ENCODE measurements at regions not wholly inside any gene's neighbourhood (a gene's known extent, or its start where the extent isn't known, plus 50 kb on each side); places are given as distances from the start of the nearest gene placed in this dataset.
"Not testable (repeated sequence)": the region's sequence is repeated elsewhere in the genome, so short reads cannot be mapped to it uniquely, and the experiment has no call there.

- not testable (repeated sequence) for H3K4me1 ChIP-seq (ENCODE audit: insufficient read depth, low read length); H3K36me3 ChIP-seq (ENCODE audit: insufficient read depth, low read length); H3K9me3 ChIP-seq (ENCODE audit: control insufficient read depth, insufficient read depth, low read length); H3K9ac ChIP-seq (ENCODE audit: low read depth, low read length)
Measured at GRCh38 chr9:135405145-135405464, 74.5 kb upstream of the PPP1R26 start.

GRCh38 chr9:135408476-135409254 lies 70.9 kb upstream of the PPP1R26 start:
- H3K36me3 ChIP-seq (ENCODE audit: insufficient read depth, low read length): no peaks in the 10 kb centered on the region
- H3K9ac ChIP-seq (ENCODE audit: low read depth, low read length): no peak overlapping the region
- no peaks in the 10 kb centered on the region for H3K4me1 ChIP-seq (ENCODE audit: insufficient read depth, low read length)
- no peaks in the 10 kb centered on the region for H3K9me3 ChIP-seq (ENCODE audit: control insufficient read depth, insufficient read depth, low read length)

GRCh38 chr9:135409286-135410200 lies 70.0 kb upstream of the PPP1R26 start:
- no peaks in the 10 kb centered on the region for H3K9me3 ChIP-seq (ENCODE audit: control insufficient read depth, insufficient read depth, low read length)
- no peaks in the 10 kb centered on the region for H3K4me1 ChIP-seq (ENCODE audit: insufficient read depth, low read length)
- no peak overlapping the region for H3K9ac ChIP-seq (ENCODE audit: low read depth, low read length)
- no peaks in the 10 kb centered on the region for H3K36me3 ChIP-seq (ENCODE audit: insufficient read depth, low read length)

GRCh38 chr9:135410421-135410820 lies 69.2 kb upstream of the PPP1R26 start:
- no peak overlapping the region for H3K9ac ChIP-seq (ENCODE audit: low read depth, low read length)
- no peaks in the 10 kb centered on the region for H3K9me3 ChIP-seq (ENCODE audit: control insufficient read depth, insufficient read depth, low read length)
- H3K36me3 ChIP-seq (ENCODE audit: insufficient read depth, low read length): no peaks in the 10 kb centered on the region
- H3K4me1 ChIP-seq (ENCODE audit: insufficient read depth, low read length): no peaks in the 10 kb centered on the region

GRCh38 chr9:135410831-135411473 lies 68.6 kb upstream of the PPP1R26 start:
- Histone ChIP-seq H3K9ac (ENCODE audit: low read depth, low read length) (no peak overlapping the region), H3K9me3 (ENCODE audit: control insufficient read depth, insufficient read depth, low read length) (no peaks in the 10 kb centered on the region), H3K36me3 (ENCODE audit: insufficient read depth, low read length) (no peaks in the 10 kb centered on the region), H3K4me1 (ENCODE audit: insufficient read depth, low read length) (no peaks in the 10 kb centered on the region)

GRCh38 chr9:135411605-135412004 lies 68.0 kb upstream of the PPP1R26 start:
- H3K9ac ChIP-seq (ENCODE audit: low read depth, low read length); H3K36me3 ChIP-seq (ENCODE audit: insufficient read depth, low read length); H3K9me3 ChIP-seq (ENCODE audit: control insufficient read depth, insufficient read depth, low read length); H3K4me1 ChIP-seq (ENCODE audit: insufficient read depth, low read length): not testable (repeated sequence)

GRCh38 chr9:135412315-135413085 lies 67.1 kb upstream of the PPP1R26 start:
- not testable (repeated sequence) for H3K9me3 ChIP-seq (ENCODE audit: control insufficient read depth, insufficient read depth, low read length); H3K9ac ChIP-seq (ENCODE audit: low read depth, low read length); H3K4me1 ChIP-seq (ENCODE audit: insufficient read depth, low read length); H3K36me3 ChIP-seq (ENCODE audit: insufficient read depth, low read length)

GRCh38 chr9:135413086-135413375 lies 66.6 kb upstream of the PPP1R26 start:
- no peak overlapping the region for H3K9ac ChIP-seq (ENCODE audit: low read depth, low read length)
- no peaks in the 10 kb centered on the region for H3K9me3 ChIP-seq (ENCODE audit: control insufficient read depth, insufficient read depth, low read length)
- no peaks in the 10 kb centered on the region for H3K4me1 ChIP-seq (ENCODE audit: insufficient read depth, low read length)
- no peaks in the 10 kb centered on the region for H3K36me3 ChIP-seq (ENCODE audit: insufficient read depth, low read length)

- Histone ChIP-seq H3K4me1 (ENCODE audit: insufficient read depth, low read length) (no peaks in the 10 kb centered on the region), H3K9ac (ENCODE audit: low read depth, low read length) (no peak overlapping the region), H3K9me3 (ENCODE audit: control insufficient read depth, insufficient read depth, low read length) (no peaks in the 10 kb centered on the region), H3K36me3 (ENCODE audit: insufficient read depth, low read length) (no peaks in the 10 kb centered on the region)
Measured at GRCh38 chr9:135413461-135413860, 66.1 kb upstream of the PPP1R26 start.

GRCh38 chr9:135414293-135414692 lies 65.3 kb upstream of the PPP1R26 start:
- Histone ChIP-seq H3K9ac (ENCODE audit: low read depth, low read length) (no peak overlapping the region), H3K36me3 (ENCODE audit: insufficient read depth, low read length) (no peaks in the 10 kb centered on the region), H3K4me1 (ENCODE audit: insufficient read depth, low read length) (no peaks in the 10 kb centered on the region), H3K9me3 (ENCODE audit: control insufficient read depth, insufficient read depth, low read length) (no peaks in the 10 kb centered on the region)

GRCh38 chr9:135415586-135415985 lies 64.0 kb upstream of the PPP1R26 start:
- Histone ChIP-seq H3K9me3 (ENCODE audit: control insufficient read depth, insufficient read depth, low read length) (no peaks in the 10 kb centered on the region), H3K9ac (ENCODE audit: low read depth, low read length) (no peak overlapping the region), H3K36me3 (ENCODE audit: insufficient read depth, low read length) (no peaks in the 10 kb centered on the region), H3K4me1 (ENCODE audit: insufficient read depth, low read length) (no peaks in the 10 kb centered on the region)

- H3K9me3 ChIP-seq (ENCODE audit: control insufficient read depth, insufficient read depth, low read length): no peaks in the 10 kb centered on the region
- H3K4me1 ChIP-seq (ENCODE audit: insufficient read depth, low read length): no peaks in the 10 kb centered on the region
- H3K9ac ChIP-seq (ENCODE audit: low read depth, low read length): no peak overlapping the region
- H3K36me3 ChIP-seq (ENCODE audit: insufficient read depth, low read length): no peaks in the 10 kb centered on the region
Measured at GRCh38 chr9:135416664-135417290, 62.8 kb upstream of the PPP1R26 start.

GRCh38 chr9:135418161-135418560 lies 61.4 kb upstream of the PPP1R26 start:
- H3K9me3 ChIP-seq (ENCODE audit: control insufficient read depth, insufficient read depth, low read length): no peaks in the 10 kb centered on the region
- no peaks in the 10 kb centered on the region for H3K36me3 ChIP-seq (ENCODE audit: insufficient read depth, low read length)
- no peaks in the 10 kb centered on the region for H3K4me1 ChIP-seq (ENCODE audit: insufficient read depth, low read length)
- no peak overlapping the region for H3K9ac ChIP-seq (ENCODE audit: low read depth, low read length)

- Histone ChIP-seq H3K36me3 (ENCODE audit: insufficient read depth, low read length) (no peaks in the 10 kb centered on the region), H3K9me3 (ENCODE audit: control insufficient read depth, insufficient read depth, low read length) (no peaks in the 10 kb centered on the region), H3K9ac (ENCODE audit: low read depth, low read length) (no peak overlapping the region), H3K4me1 (ENCODE audit: insufficient read depth, low read length) (no peaks in the 10 kb centered on the region)
Measured at GRCh38 chr9:135419106-135419505, 60.5 kb upstream of the PPP1R26 start.
